Esophagus squamous epithelium (tissue), 4 donors: ENCODE measurements at regions not wholly inside any gene's neighbourhood (a gene's known extent, or its start where the extent isn't known, plus 50 kb on each side); places are given as distances from the start of the nearest gene placed in this dataset.

ENCODE experiments used
- POLR2A ChIP-seq, 4 donors: fragments of 450-650 bp; IDR thresholded peaks; one replicate each; pipeline ENCODE4 v1.6.1; 2017; ENCODE audit warnings: antibody characterized with exemption in 4 of 4, mild to moderate bottlenecking in 4 of 4, moderate library complexity in 3 of 4
- TF ChIP-seq, protein P1 (sequence below), 6 experiments: fragments of 450-650 bp in 4 of 6; fragments of 200-600 bp in 2 of 6; sonication (generic) in 2 of 6; IDR thresholded peaks; one replicate each; pipeline ENCODE4 v1.5.1; 2016 to 2019; ENCODE audit warnings: antibody characterized with exemption in 6 of 6, mild to moderate bottlenecking in 4 of 6, moderate library complexity in 4 of 6

- TF ChIP-seq, protein P1, sequence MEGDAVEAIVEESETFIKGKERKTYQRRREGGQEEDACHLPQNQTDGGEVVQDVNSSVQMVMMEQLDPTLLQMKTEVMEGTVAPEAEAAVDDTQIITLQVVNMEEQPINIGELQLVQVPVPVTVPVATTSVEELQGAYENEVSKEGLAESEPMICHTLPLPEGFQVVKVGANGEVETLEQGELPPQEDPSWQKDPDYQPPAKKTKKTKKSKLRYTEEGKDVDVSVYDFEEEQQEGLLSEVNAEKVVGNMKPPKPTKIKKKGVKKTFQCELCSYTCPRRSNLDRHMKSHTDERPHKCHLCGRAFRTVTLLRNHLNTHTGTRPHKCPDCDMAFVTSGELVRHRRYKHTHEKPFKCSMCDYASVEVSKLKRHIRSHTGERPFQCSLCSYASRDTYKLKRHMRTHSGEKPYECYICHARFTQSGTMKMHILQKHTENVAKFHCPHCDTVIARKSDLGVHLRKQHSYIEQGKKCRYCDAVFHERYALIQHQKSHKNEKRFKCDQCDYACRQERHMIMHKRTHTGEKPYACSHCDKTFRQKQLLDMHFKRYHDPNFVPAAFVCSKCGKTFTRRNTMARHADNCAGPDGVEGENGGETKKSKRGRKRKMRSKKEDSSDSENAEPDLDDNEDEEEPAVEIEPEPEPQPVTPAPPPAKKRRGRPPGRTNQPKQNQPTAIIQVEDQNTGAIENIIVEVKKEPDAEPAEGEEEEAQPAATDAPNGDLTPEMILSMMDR (IDR thresholded peaks at IDR 0.05) = no peak
- no peak for TF ChIP-seq POLR2A (IDR thresholded peaks at IDR 0.05)
These were observed 105.8 kb upstream of the MEIS1 start for GRCh38 chr2:66329081-66329605.
